ENCODE measurements at regions not wholly inside any gene's neighbourhood (a gene's known extent, or its start where the extent isn't known, plus 50 kb on each side); places are given as distances from the start of the nearest gene placed in this dataset.

GRCh38 chr18:27794181-27794926 is 382.6 kb downstream of the CDH2 start:
- no peak for DNase-seq (ENCODE audit: low spot score)
- ATAC-seq (ENCODE audit: insufficient number of reproducible peaks, low FRiP score, low read depth), result no peak
- H3K36me3 ChIP-seq, result no peaks in the 10 kb centered on the region
- no peaks in the 10 kb centered on the region for H3K9me3 ChIP-seq
- no peaks in the 10 kb centered on the region for H3K27me3 ChIP-seq (replicated peaks; ENCODE audit: insufficient read depth)
- peaks cover 2 to 9% of the 10 kb centered on the region in 2 donors for H3K4me1 ChIP-seq (ENCODE audit: control insufficient read depth in 1 of 2, low read depth in 2 of 2)
- TF ChIP-seq CTCF (IDR thresholded peaks at IDR 0.05), result no peak
- no peak overlapping the region for H3K4me3 ChIP-seq
- no peak overlapping the region for H3K27ac ChIP-seq

GRCh38 chr18:27793013-27793785 is 383.7 kb downstream of the CDH2 start:
- H3K36me3 ChIP-seq, result no peaks in the 10 kb centered on the region
- H3K27ac ChIP-seq, result no peak overlapping the region
- no peaks in the 10 kb centered on the region for H3K27me3 ChIP-seq (replicated peaks; ENCODE audit: insufficient read depth)
- no peak for TF ChIP-seq CTCF (IDR thresholded peaks at IDR 0.05)
- DNase-seq (ENCODE audit: low spot score), result no peak
- H3K9me3 ChIP-seq, result no peaks in the 10 kb centered on the region
- no peak for ATAC-seq (ENCODE audit: insufficient number of reproducible peaks, low FRiP score, low read depth)
- no peak overlapping the region for H3K4me3 ChIP-seq
- peaks cover 2 to 9% of the 10 kb centered on the region in 2 donors for H3K4me1 ChIP-seq (ENCODE audit: control insufficient read depth in 1 of 2, low read depth in 2 of 2)

- Histone ChIP-seq H3K27me3 (replicated peaks; ENCODE audit: insufficient read depth) (no peaks in the 10 kb centered on the region), H3K4me1 (ENCODE audit: control insufficient read depth in 1 of 2, low read depth in 2 of 2) (no peaks in the 10 kb centered on the region), H3K9me3 (no peaks in the 10 kb centered on the region), H3K4me3 (no peak overlapping the region), H3K27ac (no peak overlapping the region), H3K36me3 (no peaks in the 10 kb centered on the region)
- no peak for TF ChIP-seq CTCF (IDR thresholded peaks at IDR 0.05)
- ATAC-seq (ENCODE audit: insufficient number of reproducible peaks, low FRiP score, low read depth), result no peak
- DNase-seq (ENCODE audit: low spot score), result no peak
These were observed 387.5 kb downstream of the CDH2 start for GRCh38 chr18:27789406-27789805.

GRCh38 chr18:27787547-27787946 is 389.4 kb downstream of the CDH2 start:
- Histone ChIP-seq H3K36me3 (no peaks in the 10 kb centered on the region), H3K4me1 (ENCODE audit: control insufficient read depth in 1 of 2, low read depth in 2 of 2) (no peaks in the 10 kb centered on the region), H3K9me3 (no peaks in the 10 kb centered on the region), H3K27ac (no peak overlapping the region), H3K4me3 (no peak overlapping the region), H3K27me3 (replicated peaks; ENCODE audit: insufficient read depth) (no peaks in the 10 kb centered on the region)
- no peak for DNase-seq (ENCODE audit: low spot score)
- no peak for TF ChIP-seq CTCF (IDR thresholded peaks at IDR 0.05)
- ATAC-seq (ENCODE audit: insufficient number of reproducible peaks, low FRiP score, low read depth), result no peak

GRCh38 chr18:27785815-27786471 is 391.0 kb downstream of the CDH2 start:
- H3K36me3 ChIP-seq, result no peaks in the 10 kb centered on the region
- H3K4me3 ChIP-seq, result no peak overlapping the region
- H3K27me3 ChIP-seq (replicated peaks; ENCODE audit: insufficient read depth), result no peaks in the 10 kb centered on the region
- ATAC-seq (ENCODE audit: insufficient number of reproducible peaks, low FRiP score, low read depth), result no peak
- H3K4me1 ChIP-seq (ENCODE audit: control insufficient read depth in 1 of 2, low read depth in 2 of 2), result no peaks in the 10 kb centered on the region
- H3K27ac ChIP-seq, result no peak overlapping the region
- TF ChIP-seq CTCF (IDR thresholded peaks at IDR 0.05), result no peak
- no peak for DNase-seq (ENCODE audit: low spot score)
- no peaks in the 10 kb centered on the region for H3K9me3 ChIP-seq
